Lower leg skin (tissue), 4 donors: ENCODE measurements at regions not wholly inside any gene's neighbourhood (a gene's known extent, or its start where the extent isn't known, plus 50 kb on each side); places are given as distances from the start of the nearest gene placed in this dataset.

Experiments used
- DNase-seq, 2 donors: peaks; one replicate each; pipeline ENCODE4 v3.0.0-alpha.2; 2019; ENCODE audit warnings: low spot score in 2 of 2
- H3K4me3 ChIP-seq: fragments of 200-600 bp; sonication (generic); 2 replicates; pipeline ENCODE4 v1.5.1; 2017; ENCODE audit warnings: mild to moderate bottlenecking, low read depth; ENCODE audit not compliant: poor library complexity, severe bottlenecking
- POLR2A ChIP-seq, 2 donors: fragments of 450-650 bp; IDR thresholded peaks; one replicate each; pipeline ENCODE4 v1.6.1; 2016 to 2017; ENCODE audit warnings: antibody characterized with exemption in 2 of 2, mild to moderate bottlenecking in 1 of 2, moderate library complexity in 1 of 2
- WGBS, 2 donors: methylation state at CpG; one replicate each; pipeline ENCODE4 v1.1.5; 2018; 5-methylcytosine and 5-hydroxymethylcytosine counted together
- intact Hi-C: fragments of 100-400 bp; cut with DNase I; formaldehyde crosslinking; loops from one replicate; pipeline ENCODE4 v1.15.0; 2023; ENCODE audit warnings: low total_unique reads
- TF ChIP-seq, protein P1 (sequence below), 3 donors: fragments of 450-650 bp; IDR thresholded peaks; one replicate each; pipeline ENCODE4 v1.5.1; 2016; ENCODE audit warnings: antibody characterized with exemption in 3 of 3, mild to moderate bottlenecking in 3 of 3, moderate library complexity in 2 of 3

DNA sequence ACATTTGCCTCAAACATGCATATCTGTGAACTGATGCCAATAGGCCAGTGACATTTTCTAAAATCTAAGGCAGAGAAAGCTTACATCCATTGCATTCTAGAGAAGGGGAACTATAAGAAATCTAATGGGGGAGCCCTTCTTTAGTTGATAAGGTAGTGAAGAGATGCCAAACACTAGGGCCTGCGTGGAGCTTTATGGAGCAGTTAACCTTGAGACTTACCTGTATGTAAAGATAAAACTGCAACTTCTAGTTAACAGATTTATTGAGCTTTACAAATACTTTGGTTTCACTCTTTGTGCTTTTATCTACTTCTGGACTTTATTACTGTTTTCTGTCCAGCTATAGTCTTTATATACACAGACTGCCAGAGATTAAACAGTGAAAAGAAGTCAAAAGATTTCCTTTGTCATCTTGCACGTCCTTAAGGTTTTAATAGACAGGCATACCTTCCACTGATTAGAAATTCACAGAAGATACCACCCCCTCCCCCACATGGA lies 457.6 kb downstream of the KLF12 start:
- WGBS, 2 donors = 70 to 79% methylated on average over 2 of the region's 2 CpGs
- DNase-seq = no peak
- no peak for TF ChIP-seq POLR2A (IDR thresholded peaks at IDR 0.05)
- TF ChIP-seq, protein P1, sequence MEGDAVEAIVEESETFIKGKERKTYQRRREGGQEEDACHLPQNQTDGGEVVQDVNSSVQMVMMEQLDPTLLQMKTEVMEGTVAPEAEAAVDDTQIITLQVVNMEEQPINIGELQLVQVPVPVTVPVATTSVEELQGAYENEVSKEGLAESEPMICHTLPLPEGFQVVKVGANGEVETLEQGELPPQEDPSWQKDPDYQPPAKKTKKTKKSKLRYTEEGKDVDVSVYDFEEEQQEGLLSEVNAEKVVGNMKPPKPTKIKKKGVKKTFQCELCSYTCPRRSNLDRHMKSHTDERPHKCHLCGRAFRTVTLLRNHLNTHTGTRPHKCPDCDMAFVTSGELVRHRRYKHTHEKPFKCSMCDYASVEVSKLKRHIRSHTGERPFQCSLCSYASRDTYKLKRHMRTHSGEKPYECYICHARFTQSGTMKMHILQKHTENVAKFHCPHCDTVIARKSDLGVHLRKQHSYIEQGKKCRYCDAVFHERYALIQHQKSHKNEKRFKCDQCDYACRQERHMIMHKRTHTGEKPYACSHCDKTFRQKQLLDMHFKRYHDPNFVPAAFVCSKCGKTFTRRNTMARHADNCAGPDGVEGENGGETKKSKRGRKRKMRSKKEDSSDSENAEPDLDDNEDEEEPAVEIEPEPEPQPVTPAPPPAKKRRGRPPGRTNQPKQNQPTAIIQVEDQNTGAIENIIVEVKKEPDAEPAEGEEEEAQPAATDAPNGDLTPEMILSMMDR (IDR thresholded peaks at IDR 0.05) = no peak
- intact Hi-C loops = no loop called here
- no peak overlapping the region for H3K4me3 ChIP-seq

DNA sequence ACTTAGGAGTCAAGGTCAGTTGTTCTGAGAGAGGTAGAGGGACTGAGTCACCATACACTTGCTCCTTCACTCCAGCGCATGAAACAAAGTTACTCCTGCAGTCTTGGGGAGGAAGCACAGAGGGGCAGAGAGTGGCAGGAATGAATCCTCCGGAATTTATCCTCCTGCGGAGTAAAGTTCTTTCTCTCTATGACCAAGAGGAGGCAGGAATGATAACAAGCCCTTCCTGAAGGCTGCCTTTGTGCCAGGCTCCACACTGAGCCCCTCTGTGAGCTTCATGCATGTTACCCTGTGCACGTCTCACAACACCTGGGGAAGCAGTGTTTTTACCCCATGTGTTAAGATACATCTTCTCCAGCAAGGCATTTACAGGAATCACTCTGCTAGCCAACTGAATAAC lies 458.4 kb downstream of the KLF12 start:
- 95 to 97% methylated on average over 4 of the region's 4 CpGs for WGBS, 2 donors
- intact Hi-C loops = no loop called here
- no peak overlapping the region for H3K4me3 ChIP-seq
- TF ChIP-seq, protein P1 (IDR thresholded peaks at IDR 0.05) = no peak
- TF ChIP-seq POLR2A (IDR thresholded peaks at IDR 0.05) = no peak
- DNase-seq = no peak

DNA sequence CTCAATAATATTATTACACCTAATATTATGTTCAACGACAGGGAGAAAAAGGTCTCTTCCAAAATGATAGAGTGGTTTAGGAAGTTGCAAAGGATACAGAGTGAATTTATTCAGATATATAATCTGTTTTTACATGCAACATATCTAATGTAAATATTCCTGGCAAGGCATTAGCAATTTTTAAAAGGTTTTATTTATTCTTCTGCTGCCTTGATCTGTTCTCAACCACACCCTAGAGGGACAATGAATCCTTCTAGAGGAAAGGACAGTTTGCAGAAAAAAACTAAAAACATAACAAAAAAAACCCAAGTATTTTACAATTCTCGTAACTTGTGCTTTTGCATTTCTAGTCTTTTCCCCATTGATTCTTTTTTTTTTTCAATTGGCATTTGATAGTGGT lies 459.6 kb downstream of the KLF12 start:
- 79 to 85% methylated on average over 2 of the region's 2 CpGs for WGBS, 2 donors
- DNase-seq = no peak
- no peak for TF ChIP-seq POLR2A (IDR thresholded peaks at IDR 0.05)
- TF ChIP-seq, protein P1 (IDR thresholded peaks at IDR 0.05) = no peak
- H3K4me3 ChIP-seq = no peak overlapping the region
- intact Hi-C loops = no loop called here

- DNase-seq = no peak
- intact Hi-C loops = no loop called here
- no peak overlapping the region for H3K4me3 ChIP-seq
- no peak for TF ChIP-seq POLR2A (IDR thresholded peaks at IDR 0.05)
- TF ChIP-seq, protein P1 (IDR thresholded peaks at IDR 0.05) = no peak
- 96 to 98% methylated on average over 11 of the region's 11 CpGs for WGBS, 2 donors
Measured at GRCh38 chr13:73673931-73674330, 460.3 kb downstream of the KLF12 start.

- 75% methylated on average over 3 of the region's 3 CpGs for WGBS, 2 donors
- no peak overlapping the region for H3K4me3 ChIP-seq
- intact Hi-C loops = no loop called here
- TF ChIP-seq, protein P1 (IDR thresholded peaks at IDR 0.05) = no peak
- TF ChIP-seq POLR2A (IDR thresholded peaks at IDR 0.05) = no peak
- no peak for DNase-seq
Measured at GRCh38 chr13:73672492-73672891, 461.7 kb downstream of the KLF12 start.

- WGBS, 2 donors = 92 to 96% methylated on average over 5 of the region's 5 CpGs
- intact Hi-C loops = no loop called here
- no peak for TF ChIP-seq POLR2A (IDR thresholded peaks at IDR 0.05)
- TF ChIP-seq, protein P1 (IDR thresholded peaks at IDR 0.05) = no peak
- DNase-seq = no peak
- H3K4me3 ChIP-seq = no peak overlapping the region
Measured at GRCh38 chr13:73671732-73672131, 462.5 kb downstream of the KLF12 start.
